PFSK-1 (cell line): ENCODE measurements at regions not wholly inside any gene's neighbourhood (a gene's known extent, or its start where the extent isn't known, plus 50 kb on each side); places are given as distances from the start of the nearest gene placed in this dataset.

Source experiments
- POLR2AphosphoS5 ChIP-seq: IDR thresholded peaks from 2 replicates; pipeline ENCODE4 v1.6.1; 2012; ENCODE audit warnings: low read depth, mild to moderate bottlenecking, control low read depth, low read length, moderate library complexity
- SIN3A ChIP-seq: IDR thresholded peaks from 2 replicates; pipeline ENCODE4 v1.6.1; 2012; ENCODE audit warnings: mild to moderate bottlenecking, low read length, moderate library complexity, borderline replicate concordance; ENCODE audit not compliant: insufficient read depth
- TF ChIP-seq, protein P1 (sequence below), 2 experiments: IDR thresholded peaks; 2 replicates each; pipeline versions ENCODE4 v1.6.1 to v1.8.0; 2011 to 2012; ENCODE audit warnings: low read depth in 2 of 2, low read length in 2 of 2, control low read depth in 1 of 2, inconsistent platforms in 1 of 2, mild to moderate bottlenecking in 1 of 2, moderate library complexity in 1 of 2; ENCODE audit not compliant: insufficient read depth in 1 of 2

- TF ChIP-seq, protein P1, sequence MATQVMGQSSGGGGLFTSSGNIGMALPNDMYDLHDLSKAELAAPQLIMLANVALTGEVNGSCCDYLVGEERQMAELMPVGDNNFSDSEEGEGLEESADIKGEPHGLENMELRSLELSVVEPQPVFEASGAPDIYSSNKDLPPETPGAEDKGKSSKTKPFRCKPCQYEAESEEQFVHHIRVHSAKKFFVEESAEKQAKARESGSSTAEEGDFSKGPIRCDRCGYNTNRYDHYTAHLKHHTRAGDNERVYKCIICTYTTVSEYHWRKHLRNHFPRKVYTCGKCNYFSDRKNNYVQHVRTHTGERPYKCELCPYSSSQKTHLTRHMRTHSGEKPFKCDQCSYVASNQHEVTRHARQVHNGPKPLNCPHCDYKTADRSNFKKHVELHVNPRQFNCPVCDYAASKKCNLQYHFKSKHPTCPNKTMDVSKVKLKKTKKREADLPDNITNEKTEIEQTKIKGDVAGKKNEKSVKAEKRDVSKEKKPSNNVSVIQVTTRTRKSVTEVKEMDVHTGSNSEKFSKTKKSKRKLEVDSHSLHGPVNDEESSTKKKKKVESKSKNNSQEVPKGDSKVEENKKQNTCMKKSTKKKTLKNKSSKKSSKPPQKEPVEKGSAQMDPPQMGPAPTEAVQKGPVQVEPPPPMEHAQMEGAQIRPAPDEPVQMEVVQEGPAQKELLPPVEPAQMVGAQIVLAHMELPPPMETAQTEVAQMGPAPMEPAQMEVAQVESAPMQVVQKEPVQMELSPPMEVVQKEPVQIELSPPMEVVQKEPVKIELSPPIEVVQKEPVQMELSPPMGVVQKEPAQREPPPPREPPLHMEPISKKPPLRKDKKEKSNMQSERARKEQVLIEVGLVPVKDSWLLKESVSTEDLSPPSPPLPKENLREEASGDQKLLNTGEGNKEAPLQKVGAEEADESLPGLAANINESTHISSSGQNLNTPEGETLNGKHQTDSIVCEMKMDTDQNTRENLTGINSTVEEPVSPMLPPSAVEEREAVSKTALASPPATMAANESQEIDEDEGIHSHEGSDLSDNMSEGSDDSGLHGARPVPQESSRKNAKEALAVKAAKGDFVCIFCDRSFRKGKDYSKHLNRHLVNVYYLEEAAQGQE (IDR thresholded peaks at IDR 0.05; ENCODE audit: insufficient read depth in 1 of 2, low read depth in 2 of 2, low read length in 2 of 2): no peak
- TF ChIP-seq POLR2AphosphoS5 (no peak), SIN3A (no peak)
Observed at GRCh38 chr6:21791056-21791455, 197.5 kb downstream of the SOX4 start.
